GM23338 (cell line): ENCODE measurements at regions not wholly inside any gene's neighbourhood (a gene's known extent, or its start where the extent isn't known, plus 50 kb on each side); places are given as distances from the start of the nearest gene placed in this dataset.

Source experiments
- ATAC-seq: fragments of 200-7000 bp; cut with Tn5 transposase; 3 replicates; pipeline ENCODE4 v1.9.1; 2020
- DNase-seq: peaks from one replicate; pipeline ENCODE4 v3.0.0-alpha.2; 2015; ENCODE audit warnings: low spot score
- H2AFZ ChIP-seq: fragments of 200-600 bp; sonication (generic); 2 replicates; pipeline ENCODE4 v1.8.0; 2016; ENCODE audit warnings: antibody characterized with exemption, mild to moderate bottlenecking, moderate library complexity
- H3F3A ChIP-seq: fragments of 200-600 bp; sonication (generic); replicated peaks from 2 replicates; pipeline ENCODE4 v1.8.0; 2017; ENCODE audit warnings: antibody characterized with exemption, mixed run types, low read depth
- H3K27ac ChIP-seq: fragments of 200-600 bp; sonication (generic); 2 replicates; pipeline ENCODE4 v1.6.1; 2016; ENCODE audit warnings: low read depth
- H3K27me3 ChIP-seq: fragments of 200-600 bp; sonication (generic); 2 replicates; pipeline ENCODE4 v1.8.0; 2016; ENCODE audit warnings: mild to moderate bottlenecking, mixed run types, moderate library complexity; ENCODE audit not compliant: insufficient read depth
- H3K36me3 ChIP-seq: fragments of 200-600 bp; sonication (generic); 2 replicates; pipeline ENCODE4 v1.8.0; 2016; ENCODE audit warnings: mild to moderate bottlenecking; ENCODE audit not compliant: insufficient read depth
- H3K4me1 ChIP-seq: fragments of 200-600 bp; sonication (generic); 2 replicates; pipeline ENCODE4 v1.8.0; 2016; ENCODE audit warnings: mild to moderate bottlenecking, moderate library complexity; ENCODE audit not compliant: insufficient read depth
- H3K4me2 ChIP-seq: fragments of 200-600 bp; sonication (generic); 2 replicates; pipeline ENCODE4 v1.7.1; 2017; ENCODE audit warnings: mixed run types
- H3K4me3 ChIP-seq: fragments of 200-600 bp; sonication (generic); 2 replicates; pipeline ENCODE4 v1.6.1; 2016; ENCODE audit warnings: mixed run types
- H3K79me2 ChIP-seq: fragments of 200-600 bp; sonication (generic); replicated peaks from 2 replicates; pipeline ENCODE4 v1.8.0; 2017; ENCODE audit warnings: mild to moderate bottlenecking; ENCODE audit not compliant: insufficient read depth
- H3K9me2 ChIP-seq: fragments of 200-600 bp; sonication (generic); 2 replicates; pipeline ENCODE4 v1.8.0; 2017; ENCODE audit not compliant: insufficient read depth
- H4K20me1 ChIP-seq: fragments of 200-600 bp; sonication (generic); replicated peaks from 2 replicates; pipeline ENCODE4 v1.8.0; 2017; ENCODE audit warnings: mild to moderate bottlenecking; ENCODE audit not compliant: insufficient read depth
- H3K27ac Mint-ChIP-seq: 2 replicates; pipeline ENCODE4 v1.8.0; 2020; ENCODE audit warnings: inconsistent platforms, mild to moderate bottlenecking, moderate library complexity, mixed read lengths
- H3K27me3 Mint-ChIP-seq: 3 replicates; pipeline ENCODE4 v1.8.0; 2022; ENCODE audit warnings: low read depth, mild to moderate bottlenecking, moderate library complexity, mixed read lengths, inconsistent platforms; ENCODE audit not compliant: insufficient read depth, poor library complexity
- H3K36me3 Mint-ChIP-seq: 3 replicates; pipeline ENCODE4 v1.8.0; 2021; ENCODE audit warnings: low read depth, mild to moderate bottlenecking, inconsistent platforms, moderate library complexity, mixed read lengths
- H3K4me1 Mint-ChIP-seq: 3 replicates; pipeline ENCODE4 v1.8.0; 2020; ENCODE audit warnings: mild to moderate bottlenecking, inconsistent platforms, mixed read lengths
- H3K4me3 Mint-ChIP-seq: 3 replicates; pipeline ENCODE4 v1.8.0; 2021; ENCODE audit warnings: moderate library complexity, mild to moderate bottlenecking, inconsistent platforms, mixed read lengths
- H3K9me3 Mint-ChIP-seq: 3 replicates; pipeline ENCODE4 v1.8.0; 2020; ENCODE audit warnings: moderate library complexity, mild to moderate bottlenecking, inconsistent platforms, mixed read lengths
- CREB1 ChIP-seq: fragments of 250-450 bp; sonication (Bioruptor Pico); IDR thresholded peaks from 2 replicates; pipeline ENCODE4 v1.5.0; 2020; ENCODE audit warnings: low read depth, mild to moderate bottlenecking, moderate library complexity
- CTCF ChIP-seq, 2 experiments: fragments of 200-600 bp in 1 of 2; sonication (generic) in 1 of 2; conservative IDR thresholded peaks; 2 replicates each; pipeline versions ENCODE4 v1.5.1 to v1.6.1; 2016 to 2017; ENCODE audit warnings: antibody characterized with exemption in 2 of 2, low read depth in 2 of 2, mild to moderate bottlenecking in 2 of 2, moderate library complexity in 1 of 2
- EZH2 ChIP-seq: fragments of 200-600 bp; sonication (generic); IDR thresholded peaks from one replicate; pipeline ENCODE4 v1.8.0; 2017; ENCODE audit warnings: antibody characterized with exemption, mild to moderate bottlenecking, low read depth; ENCODE audit not compliant: unreplicated experiment
- EZH2phosphoT487 ChIP-seq: fragments of 200-600 bp; sonication (generic); IDR thresholded peaks from one replicate; pipeline ENCODE4 v1.8.1; 2018; ENCODE audit warnings: antibody characterized with exemption; ENCODE audit not compliant: unreplicated experiment
- NANOG ChIP-seq: IDR thresholded peaks from 2 replicates; pipeline ENCODE4 v1.6.1; 2016; ENCODE audit warnings: antibody characterized with exemption, borderline replicate concordance
- POLR2AphosphoS5 ChIP-seq: IDR thresholded peaks from 2 replicates; pipeline ENCODE4 v1.6.1; 2016; ENCODE audit warnings: antibody characterized with exemption, low read depth
- STAT1 ChIP-seq: IDR thresholded peaks from one replicate; pipeline ENCODE4 v1.6.1; 2016; ENCODE audit warnings: antibody characterized with exemption; ENCODE audit not compliant: unreplicated experiment
- TF ChIP-seq, protein P1 (sequence below): fragments of 250-450 bp; sonication (Bioruptor Pico); IDR thresholded peaks from 2 replicates; pipeline ENCODE4 v1.5.0; 2020; ENCODE audit warnings: mild to moderate bottlenecking, moderate library complexity

DNA sequence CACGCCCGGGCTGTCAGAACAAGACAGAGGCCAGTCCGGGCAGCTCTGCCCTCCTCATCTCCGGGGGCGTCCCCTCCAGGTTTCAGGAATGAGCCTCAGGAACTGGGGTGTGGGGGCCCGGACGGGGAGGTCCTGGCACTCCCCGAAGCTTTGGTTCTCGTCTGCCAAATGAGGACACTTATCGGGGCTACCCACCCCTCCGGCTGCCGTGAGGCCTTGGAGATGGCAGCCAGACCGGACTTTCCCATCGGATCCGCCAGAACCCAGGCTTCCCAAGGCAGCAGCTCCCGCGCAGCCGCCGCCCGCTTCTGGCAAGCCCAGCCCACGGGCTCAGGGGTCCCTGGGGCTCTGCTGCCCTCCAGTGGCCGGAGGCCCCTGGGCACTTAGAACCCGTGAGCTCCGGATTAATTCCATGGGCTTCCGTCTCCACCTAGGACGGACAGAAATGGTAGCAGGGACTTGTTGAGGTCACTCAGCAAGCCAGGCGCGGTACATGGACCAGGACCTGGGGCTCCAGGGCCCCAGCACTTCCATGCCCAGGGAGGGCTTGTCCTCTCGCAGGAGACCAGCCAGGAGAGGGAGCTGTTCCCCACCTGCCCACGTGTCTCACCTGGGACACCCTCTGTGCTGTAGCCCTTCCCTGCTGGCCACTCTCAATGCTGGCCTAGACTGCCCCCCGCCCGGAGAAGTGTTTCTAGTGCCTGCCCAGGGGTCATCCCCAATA, 89.4 kb downstream of the LINGO1 start:
- peak overlapping the region; percentile 72 for H3K4me2 ChIP-seq
- peaks cover 7% of the 10 kb centered on the region; the same call in 1 of the 2 replicates for H3K9me2 ChIP-seq
- H3K36me3 Mint-ChIP-seq, result no peaks in the 10 kb centered on the region; the same call in 2 of the 3 replicates
- peak; percentile 27; the same call in 1 of the 2 replicates for TF ChIP-seq CREB1 (CRISPR knock-in tag)
- TF ChIP-seq CTCF (conservative IDR thresholded peaks at IDR 0.05; ENCODE audit: low read depth in 2 of 2), result peak; percentile 84 to 98
- no peak; the same call in 1 of the 2 replicates for TF ChIP-seq POLR2AphosphoS5
- no peak for TF ChIP-seq STAT1
- TF ChIP-seq, protein P1, sequence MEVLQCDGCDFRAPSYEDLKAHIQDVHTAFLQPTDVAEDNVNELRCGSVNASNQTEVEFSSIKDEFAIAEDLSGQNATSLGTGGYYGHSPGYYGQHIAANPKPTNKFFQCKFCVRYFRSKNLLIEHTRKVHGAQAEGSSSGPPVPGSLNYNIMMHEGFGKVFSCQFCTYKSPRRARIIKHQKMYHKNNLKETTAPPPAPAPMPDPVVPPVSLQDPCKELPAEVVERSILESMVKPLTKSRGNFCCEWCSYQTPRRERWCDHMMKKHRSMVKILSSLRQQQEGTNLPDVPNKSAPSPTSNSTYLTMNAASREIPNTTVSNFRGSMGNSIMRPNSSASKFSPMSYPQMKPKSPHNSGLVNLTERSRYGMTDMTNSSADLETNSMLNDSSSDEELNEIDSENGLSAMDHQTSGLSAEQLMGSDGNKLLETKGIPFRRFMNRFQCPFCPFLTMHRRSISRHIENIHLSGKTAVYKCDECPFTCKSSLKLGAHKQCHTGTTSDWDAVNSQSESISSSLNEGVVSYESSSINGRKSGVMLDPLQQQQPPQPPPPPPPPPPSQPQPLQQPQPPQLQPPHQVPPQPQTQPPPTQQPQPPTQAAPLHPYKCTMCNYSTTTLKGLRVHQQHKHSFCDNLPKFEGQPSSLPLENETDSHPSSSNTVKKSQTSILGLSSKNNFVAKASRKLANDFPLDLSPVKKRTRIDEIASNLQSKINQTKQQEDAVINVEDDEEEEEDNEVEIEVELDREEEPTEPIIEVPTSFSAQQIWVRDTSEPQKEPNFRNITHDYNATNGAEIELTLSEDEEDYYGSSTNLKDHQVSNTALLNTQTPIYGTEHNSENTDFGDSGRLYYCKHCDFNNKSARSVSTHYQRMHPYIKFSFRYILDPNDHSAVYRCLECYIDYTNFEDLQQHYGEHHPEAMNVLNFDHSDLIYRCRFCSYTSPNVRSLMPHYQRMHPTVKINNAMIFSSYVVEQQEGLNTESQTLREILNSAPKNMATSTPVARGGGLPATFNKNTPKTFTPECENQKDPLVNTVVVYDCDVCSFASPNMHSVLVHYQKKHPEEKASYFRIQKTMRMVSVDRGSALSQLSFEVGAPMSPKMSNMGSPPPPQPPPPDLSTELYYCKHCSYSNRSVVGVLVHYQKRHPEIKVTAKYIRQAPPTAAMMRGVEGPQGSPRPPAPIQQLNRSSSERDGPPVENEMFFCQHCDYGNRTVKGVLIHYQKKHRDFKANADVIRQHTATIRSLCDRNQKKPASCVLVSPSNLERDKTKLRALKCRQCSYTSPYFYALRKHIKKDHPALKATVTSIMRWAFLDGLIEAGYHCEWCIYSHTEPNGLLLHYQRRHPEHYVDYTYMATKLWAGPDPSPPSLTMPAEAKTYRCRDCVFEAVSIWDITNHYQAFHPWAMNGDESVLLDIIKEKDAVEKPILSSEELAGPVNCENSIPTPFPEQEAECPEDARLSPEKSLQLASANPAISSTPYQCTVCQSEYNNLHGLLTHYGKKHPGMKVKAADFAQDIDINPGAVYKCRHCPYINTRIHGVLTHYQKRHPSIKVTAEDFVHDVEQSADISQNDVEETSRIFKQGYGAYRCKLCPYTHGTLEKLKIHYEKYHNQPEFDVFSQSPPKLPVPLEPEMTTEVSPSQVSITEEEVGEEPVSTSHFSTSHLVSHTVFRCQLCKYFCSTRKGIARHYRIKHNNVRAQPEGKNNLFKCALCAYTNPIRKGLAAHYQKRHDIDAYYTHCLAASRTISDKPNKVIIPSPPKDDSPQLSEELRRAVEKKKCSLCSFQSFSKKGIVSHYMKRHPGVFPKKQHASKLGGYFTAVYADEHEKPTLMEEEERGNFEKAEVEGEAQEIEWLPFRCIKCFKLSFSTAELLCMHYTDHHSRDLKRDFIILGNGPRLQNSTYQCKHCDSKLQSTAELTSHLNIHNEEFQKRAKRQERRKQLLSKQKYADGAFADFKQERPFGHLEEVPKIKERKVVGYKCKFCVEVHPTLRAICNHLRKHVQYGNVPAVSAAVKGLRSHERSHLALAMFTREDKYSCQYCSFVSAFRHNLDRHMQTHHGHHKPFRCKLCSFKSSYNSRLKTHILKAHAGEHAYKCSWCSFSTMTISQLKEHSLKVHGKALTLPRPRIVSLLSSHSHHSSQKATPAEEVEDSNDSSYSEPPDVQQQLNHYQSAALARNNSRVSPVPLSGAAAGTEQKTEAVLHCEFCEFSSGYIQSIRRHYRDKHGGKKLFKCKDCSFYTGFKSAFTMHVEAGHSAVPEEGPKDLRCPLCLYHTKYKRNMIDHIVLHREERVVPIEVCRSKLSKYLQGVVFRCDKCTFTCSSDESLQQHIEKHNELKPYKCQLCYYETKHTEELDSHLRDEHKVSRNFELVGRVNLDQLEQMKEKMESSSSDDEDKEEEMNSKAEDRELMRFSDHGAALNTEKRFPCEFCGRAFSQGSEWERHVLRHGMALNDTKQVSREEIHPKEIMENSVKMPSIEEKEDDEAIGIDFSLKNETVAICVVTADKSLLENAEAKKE (CRISPR knock-in tag), result no peak
- TF ChIP-seq EZH2, result no peak
- TF ChIP-seq NANOG, result no peak
- TF ChIP-seq EZH2phosphoT487, result no peak
- peak; percentile 86 for ATAC-seq
- H3K27ac Mint-ChIP-seq, result peak overlapping the region; percentile 80; the same call in 1 of the 2 replicates
- peak overlapping the region; percentile 95 for H2AFZ ChIP-seq
- H3K9me3 Mint-ChIP-seq, result no peaks in the 10 kb centered on the region
- peaks cover 10% of the 10 kb centered on the region for H3K27me3 Mint-ChIP-seq
- peak overlapping the region; percentile 44; the same call in 1 of the 2 replicates for H3K4me3 ChIP-seq
- H3K27ac ChIP-seq, result no peak overlapping the region
- H3K36me3 ChIP-seq, result no peaks in the 10 kb centered on the region
- H3K27me3 ChIP-seq, result no peaks in the 10 kb centered on the region
- H3K79me2 ChIP-seq, result no peaks in the 10 kb centered on the region
- peaks cover 13% of the 10 kb centered on the region for H3F3A ChIP-seq
- H3K4me1 Mint-ChIP-seq, result peaks cover 39% of the 10 kb centered on the region
- H4K20me1 ChIP-seq, result no peaks in the 10 kb centered on the region
- H3K4me3 Mint-ChIP-seq, result peak overlapping the region; percentile 46; the same call in 2 of the 3 replicates
- H3K4me1 ChIP-seq, result peaks cover 23% of the 10 kb centered on the region
- peak; percentile 95 for DNase-seq
